ENCODE measurements at regions not wholly inside any gene's neighbourhood (a gene's known extent, or its start where the extent isn't known, plus 50 kb on each side); places are given as distances from the start of the nearest gene placed in this dataset.

DNA sequence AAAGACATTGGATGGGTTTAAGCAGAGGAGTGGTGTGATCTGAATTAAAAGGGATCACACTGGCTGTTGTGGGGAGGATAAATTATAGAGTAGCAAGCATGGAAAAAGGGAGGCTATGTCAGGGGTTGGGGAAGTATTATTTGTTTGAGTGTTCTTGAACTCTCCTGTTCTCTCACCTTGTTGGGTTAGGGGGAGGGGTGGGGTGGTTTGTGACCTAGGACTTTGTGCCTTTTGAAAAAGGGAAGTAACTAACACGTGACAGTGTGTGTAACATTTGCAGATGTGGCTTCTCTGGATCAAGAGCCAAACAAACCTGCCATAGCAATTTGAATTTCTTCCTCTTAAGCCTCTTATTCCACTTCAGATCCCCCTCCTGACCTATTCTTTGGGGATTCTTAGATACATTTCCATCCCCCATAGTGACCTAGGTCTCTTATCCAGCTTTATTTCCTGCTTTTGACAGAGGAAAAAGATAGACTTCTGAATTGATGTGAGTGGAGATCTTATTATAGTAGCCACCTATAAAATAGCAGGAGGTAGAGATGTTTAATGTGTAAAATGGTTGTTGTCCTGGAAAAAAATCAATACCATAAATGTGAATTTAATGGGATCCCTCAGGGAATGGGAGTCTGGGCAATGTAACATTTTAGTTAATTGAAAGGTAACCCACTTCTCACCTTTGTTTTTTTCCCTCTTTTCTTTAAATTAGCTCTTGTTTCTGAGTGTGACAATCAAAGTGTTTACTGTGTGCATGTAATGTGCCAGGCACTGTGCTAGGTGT is 120.4 kb downstream of the CT47B1 start:
- TF ChIP-seq POLR2A (IDR thresholded peaks at IDR 0.05), result no peak
- TF ChIP-seq, protein P1, sequence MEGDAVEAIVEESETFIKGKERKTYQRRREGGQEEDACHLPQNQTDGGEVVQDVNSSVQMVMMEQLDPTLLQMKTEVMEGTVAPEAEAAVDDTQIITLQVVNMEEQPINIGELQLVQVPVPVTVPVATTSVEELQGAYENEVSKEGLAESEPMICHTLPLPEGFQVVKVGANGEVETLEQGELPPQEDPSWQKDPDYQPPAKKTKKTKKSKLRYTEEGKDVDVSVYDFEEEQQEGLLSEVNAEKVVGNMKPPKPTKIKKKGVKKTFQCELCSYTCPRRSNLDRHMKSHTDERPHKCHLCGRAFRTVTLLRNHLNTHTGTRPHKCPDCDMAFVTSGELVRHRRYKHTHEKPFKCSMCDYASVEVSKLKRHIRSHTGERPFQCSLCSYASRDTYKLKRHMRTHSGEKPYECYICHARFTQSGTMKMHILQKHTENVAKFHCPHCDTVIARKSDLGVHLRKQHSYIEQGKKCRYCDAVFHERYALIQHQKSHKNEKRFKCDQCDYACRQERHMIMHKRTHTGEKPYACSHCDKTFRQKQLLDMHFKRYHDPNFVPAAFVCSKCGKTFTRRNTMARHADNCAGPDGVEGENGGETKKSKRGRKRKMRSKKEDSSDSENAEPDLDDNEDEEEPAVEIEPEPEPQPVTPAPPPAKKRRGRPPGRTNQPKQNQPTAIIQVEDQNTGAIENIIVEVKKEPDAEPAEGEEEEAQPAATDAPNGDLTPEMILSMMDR (IDR thresholded peaks at IDR 0.05), result no peak
